Sigmoid colon (tissue), 6 donors: ENCODE measurements at regions not wholly inside any gene's neighbourhood (a gene's known extent, or its start where the extent isn't known, plus 50 kb on each side); places are given as distances from the start of the nearest gene placed in this dataset.

Experiments
- DNase-seq: peaks from one replicate; pipeline ENCODE4 v3.0.0-alpha.2; 2019
- H3K27ac ChIP-seq, 4 donors: fragments of 200-600 bp; sonication (generic); one replicate each; pipeline ENCODE4 v1.5.1; 2016 to 2019; ENCODE audit warnings: mild to moderate bottlenecking in 1 of 4
- H3K27me3 ChIP-seq, 3 donors: fragments of 200-600 bp; sonication (generic); one replicate each; pipeline ENCODE4 v1.5.1; 2019; ENCODE audit warnings: mild to moderate bottlenecking in 1 of 3
- H3K36me3 ChIP-seq, 4 donors: fragments of 200-600 bp; sonication (generic); one replicate each; pipeline ENCODE4 v1.5.1; 2016 to 2019
- H3K4me1 ChIP-seq, 4 donors: fragments of 200-600 bp; sonication (generic); one replicate each; pipeline ENCODE4 v1.5.1; 2017 to 2019
- H3K4me3 ChIP-seq, 4 donors: fragments of 200-600 bp; sonication (generic); one replicate each; pipeline ENCODE4 v1.5.1; 2017 to 2019; ENCODE audit warnings: mild to moderate bottlenecking in 2 of 4, moderate library complexity in 1 of 4
- H3K9me3 ChIP-seq, 4 donors: fragments of 200-600 bp in 3 of 4; sonication (generic) in 3 of 4; one replicate each; pipeline versions ENCODE4 v1.5.1 to v1.6.1; 2013 to 2019
- CTCF ChIP-seq, 4 experiments: fragments of 450-650 bp in 3 of 4; fragments of 200-600 bp in 1 of 4; IDR thresholded peaks; one replicate each; pipeline ENCODE4 v1.5.1; 2016 to 2019; ENCODE audit warnings: antibody characterized with exemption in 4 of 4, mild to moderate bottlenecking in 3 of 4, moderate library complexity in 2 of 4
- EP300 ChIP-seq, 4 donors: sonication (generic); formaldehyde crosslinking; IDR thresholded peaks; one replicate each; pipeline ENCODE4 v1.6.1; 2017; ENCODE audit warnings: antibody characterized with exemption in 4 of 4
- POLR2A ChIP-seq, 2 donors: fragments of 450-650 bp; IDR thresholded peaks; one replicate each; pipeline ENCODE4 v1.6.1; 2016; ENCODE audit warnings: antibody characterized with exemption in 2 of 2, mild to moderate bottlenecking in 2 of 2, moderate library complexity in 2 of 2
- POLR2AphosphoS5 ChIP-seq, 4 donors: sonication (generic); formaldehyde crosslinking; IDR thresholded peaks; one replicate each; pipeline ENCODE4 v1.6.1; 2017; ENCODE audit warnings: antibody characterized with exemption in 4 of 4
- WGBS, 2 donors: extraction: QIAGEN DNeasy Blood & Tissue Kit; methylation state at CpG; one replicate each; pipeline ENCODE4 v1.1.7; 2013; 5-methylcytosine and 5-hydroxymethylcytosine counted together
- intact Hi-C: fragments of 100-400 bp; cut with DNase I; formaldehyde crosslinking; loops from one replicate; pipeline ENCODE4 v1.15.1; 2023
- donor health status: healthy with polysubstance abuse.
- donor health status: healthy.

- 91% methylated on average over 13 of the region's 13 CpGs for WGBS, 2 donors
These were observed 123.8 kb upstream of the RET start for GRCh38 chr10:42952931-42953683.

GRCh38 chr10:42953684-42954674 is 122.9 kb upstream of the RET start:
- 90 to 91% methylated on average over 20 of the region's 20 CpGs for WGBS, 2 donors
- DNase-seq: peak; percentile 32
- intact Hi-C loops: no loop called here
- Histone ChIP-seq H3K27me3 (peaks cover 0 to 32% (median 8%) of the 10 kb centered on the region in 3 donors), H3K27ac (no peak overlapping the region), H3K4me1 (peaks cover 0 to 11% (median 7%) of the 10 kb centered on the region in 4 donors), H3K4me3 (no peak overlapping the region), H3K9me3 (no peaks in the 10 kb centered on the region), H3K36me3 (no peaks in the 10 kb centered on the region)
- TF ChIP-seq POLR2A (IDR thresholded peaks at IDR 0.05): no peak
- no peak for TF ChIP-seq CTCF (IDR thresholded peaks at IDR 0.05)

More at GRCh38 chr10:42952931-42953683, 123.8 kb upstream of the RET start:
- no peak overlapping the region for H3K4me3 ChIP-seq
- H3K27ac ChIP-seq: no peak overlapping the region
- H3K36me3 ChIP-seq: no peaks in the 10 kb centered on the region
- intact Hi-C loops: no loop called here
- peaks cover 0 to 11% (median 7%) of the 10 kb centered on the region in 4 donors for H3K4me1 ChIP-seq
- TF ChIP-seq POLR2A (IDR thresholded peaks at IDR 0.05) (no peak), CTCF (IDR thresholded peaks at IDR 0.05) (no peak), EP300 (IDR thresholded peaks at IDR 0.05) (no peak), POLR2AphosphoS5 (IDR thresholded peaks at IDR 0.05) (no peak)
- H3K9me3 ChIP-seq: no peaks in the 10 kb centered on the region
- DNase-seq: peak; percentile 46
- peaks cover 0 to 32% (median 8%) of the 10 kb centered on the region in 3 donors for H3K27me3 ChIP-seq

GRCh38 chr10:42954766-42955492 is 121.9 kb upstream of the RET start:
- Histone ChIP-seq H3K9me3 (no peaks in the 10 kb centered on the region), H3K27ac (no peak overlapping the region), H3K36me3 (no peaks in the 10 kb centered on the region), H3K4me1 (peaks cover 0 to 11% (median 7%) of the 10 kb centered on the region in 4 donors), H3K27me3 (peaks cover 0 to 24% (median 8%) of the 10 kb centered on the region in 3 donors), H3K4me3 (no peak overlapping the region)
- intact Hi-C loops: no loop called here
- DNase-seq: peak; percentile 50
- TF ChIP-seq POLR2A (IDR thresholded peaks at IDR 0.05) (no peak), CTCF (IDR thresholded peaks at IDR 0.05) (no peak), POLR2AphosphoS5 (IDR thresholded peaks at IDR 0.05) (no peak), EP300 (IDR thresholded peaks at IDR 0.05) (no peak)
- 76 to 83% methylated on average over 4 of the region's 4 CpGs for WGBS, 2 donors

GRCh38 chr10:42955493-42955889 is 121.4 kb upstream of the RET start:
- no peak overlapping the region for H3K4me3 ChIP-seq
- 88 to 90% methylated on average over 3 of the region's 3 CpGs for WGBS, 2 donors
- H3K27ac ChIP-seq: no peak overlapping the region
- DNase-seq: peak; percentile 36
- H3K27me3 ChIP-seq: peaks cover 0 to 19% (median 8%) of the 10 kb centered on the region in 3 donors
- peaks cover 0 to 11% (median 7%) of the 10 kb centered on the region in 4 donors for H3K4me1 ChIP-seq
- H3K9me3 ChIP-seq: no peaks in the 10 kb centered on the region
- intact Hi-C loops: no loop called here
- H3K36me3 ChIP-seq: no peaks in the 10 kb centered on the region
- no peak for TF ChIP-seq POLR2A (IDR thresholded peaks at IDR 0.05)
- no peak for TF ChIP-seq EP300 (IDR thresholded peaks at IDR 0.05)
- no peak for TF ChIP-seq POLR2AphosphoS5 (IDR thresholded peaks at IDR 0.05)
- TF ChIP-seq CTCF (IDR thresholded peaks at IDR 0.05): no peak
